DND-41 (cell line): ENCODE measurements at regions not wholly inside any gene's neighbourhood (a gene's known extent, or its start where the extent isn't known, plus 50 kb on each side); places are given as distances from the start of the nearest gene placed in this dataset.
A peak's percentile ranks its signal among the peaks of the same experiment; 100 is the strongest.

ENCODE experiments used
- ATAC-seq: fragments of 200-7000 bp; cut with Tn5 transposase; 3 replicates; pipeline ENCODE4 v1.9.1; 2021; ENCODE audit warnings: low read depth; ENCODE audit not compliant: insufficient read depth
- DNase-seq: peaks from one replicate; pipeline ENCODE4 v3.0.0-alpha.2; 2020
- H2AFZ ChIP-seq: 2 replicates; pipeline ENCODE4 v1.6.0; 2012; ENCODE audit warnings: low read depth, low read length
- H3K27ac ChIP-seq: 2 replicates; pipeline ENCODE4 v1.5.1; 2012; ENCODE audit warnings: low read length, inconsistent platforms
- H3K27me3 ChIP-seq: fragments of 200-600 bp; sonication (generic); 2 replicates; pipeline ENCODE4 v1.6.0; 2012; ENCODE audit warnings: low read length, mild to moderate bottlenecking, inconsistent platforms; ENCODE audit not compliant: insufficient read depth, poor library complexity
- H3K36me3 ChIP-seq: 2 replicates; pipeline ENCODE4 v1.5.1; 2012; ENCODE audit warnings: low read length, inconsistent platforms; ENCODE audit not compliant: insufficient read depth
- H3K4me1 ChIP-seq: 2 replicates; pipeline ENCODE4 v1.5.1; 2012; ENCODE audit warnings: mild to moderate bottlenecking, low read length; ENCODE audit not compliant: insufficient read depth
- H3K4me2 ChIP-seq: 2 replicates; pipeline ENCODE4 v1.6.0; 2012; ENCODE audit warnings: mild to moderate bottlenecking, moderate library complexity, low read length, inconsistent platforms; ENCODE audit not compliant: insufficient read depth
- H3K4me3 ChIP-seq, 2 experiments: fragments of 200-600 bp in 1 of 2; shearing (Covaris generic) in 1 of 2; 2 replicates each; pipeline ENCODE4 v1.5.1; 2012 to 2016; ENCODE audit warnings: inconsistent platforms in 2 of 2, low read length in 2 of 2, mild to moderate bottlenecking in 2 of 2, low read depth in 1 of 2, moderate library complexity in 1 of 2
- H3K79me2 ChIP-seq: 2 replicates; pipeline ENCODE4 v1.6.0; 2012; ENCODE audit warnings: low read length, inconsistent platforms; ENCODE audit not compliant: insufficient read depth
- H3K9ac ChIP-seq: 2 replicates; pipeline ENCODE4 v1.6.0; 2012; ENCODE audit warnings: low read depth, mild to moderate bottlenecking, inconsistent platforms, low read length, moderate library complexity
- H3K9me3 ChIP-seq: 2 replicates; pipeline ENCODE4 v1.5.1; 2012; ENCODE audit warnings: low read length, moderate library complexity, mild to moderate bottlenecking, inconsistent platforms; ENCODE audit not compliant: insufficient read depth, severe bottlenecking
- H4K20me1 ChIP-seq: 2 replicates; pipeline ENCODE4 v1.6.0; 2012; ENCODE audit warnings: low read length; ENCODE audit not compliant: insufficient read depth
- CTCF ChIP-seq: IDR thresholded peaks from 2 replicates; pipeline ENCODE4 v1.5.1; 2012; ENCODE audit warnings: borderline replicate concordance, low read length, moderate library complexity, mild to moderate bottlenecking; ENCODE audit not compliant: poor library complexity, severe bottlenecking; ENCODE audit errors: extremely low read depth
- EZH2 ChIP-seq: IDR thresholded peaks from 3 replicates; pipeline ENCODE4 v1.6.1; 2012; ENCODE audit warnings: borderline replicate concordance, low read depth, mild to moderate bottlenecking, moderate library complexity, low read length, inconsistent platforms; ENCODE audit not compliant: severe bottlenecking

DNA sequence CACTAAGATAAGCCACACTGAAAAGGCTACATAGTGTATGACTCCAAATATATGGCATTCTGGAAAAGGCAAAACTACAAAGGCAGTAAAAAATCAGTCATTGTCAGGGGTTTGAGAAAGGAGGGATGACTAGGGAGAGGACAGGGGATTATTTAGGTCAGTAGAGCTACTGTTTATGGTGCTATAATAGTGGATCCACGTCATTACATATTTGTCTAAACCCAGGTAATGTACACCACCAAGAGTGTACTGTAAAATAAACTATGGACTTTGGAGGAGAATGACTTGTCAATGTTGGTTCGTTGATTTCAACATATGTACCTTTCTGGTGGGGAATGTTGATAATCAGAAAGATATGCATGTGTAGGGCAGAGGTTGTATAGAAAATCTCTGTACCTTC is 837.6 kb downstream of the FAM133A start:
- Histone ChIP-seq H3K9ac (no peak overlapping the region), H3K4me2 (no peak overlapping the region), H3K9me3 (no peaks in the 10 kb centered on the region), H3K27me3 (no peaks in the 10 kb centered on the region), H2AFZ (no peak overlapping the region), H4K20me1 (no peaks in the 10 kb centered on the region), H3K79me2 (no peaks in the 10 kb centered on the region), H3K4me1 (no peaks in the 10 kb centered on the region), H3K36me3 (no peaks in the 10 kb centered on the region), H3K4me3 (no peak overlapping the region), H3K27ac (no peak overlapping the region)
- DNase-seq (no peak), ATAC-seq (no peak)
- TF ChIP-seq CTCF, result no peak
- no peak for TF ChIP-seq EZH2

- Histone ChIP-seq H3K4me2 (no peak overlapping the region), H3K4me3 (no peak overlapping the region), H3K27me3 (no peaks in the 10 kb centered on the region), H3K36me3 (no peaks in the 10 kb centered on the region), H3K4me1 (no peaks in the 10 kb centered on the region), H3K79me2 (no peaks in the 10 kb centered on the region), H2AFZ (no peak overlapping the region), H4K20me1 (no peaks in the 10 kb centered on the region), H3K27ac (no peak overlapping the region), H3K9me3 (no peaks in the 10 kb centered on the region), H3K9ac (no peak overlapping the region)
- TF ChIP-seq CTCF (no peak), EZH2 (no peak)
- ATAC-seq, result no peak
- no peak for DNase-seq
These were observed 841.0 kb downstream of the FAM133A start for GRCh38 chrX:94515009-94515408.

DNA sequence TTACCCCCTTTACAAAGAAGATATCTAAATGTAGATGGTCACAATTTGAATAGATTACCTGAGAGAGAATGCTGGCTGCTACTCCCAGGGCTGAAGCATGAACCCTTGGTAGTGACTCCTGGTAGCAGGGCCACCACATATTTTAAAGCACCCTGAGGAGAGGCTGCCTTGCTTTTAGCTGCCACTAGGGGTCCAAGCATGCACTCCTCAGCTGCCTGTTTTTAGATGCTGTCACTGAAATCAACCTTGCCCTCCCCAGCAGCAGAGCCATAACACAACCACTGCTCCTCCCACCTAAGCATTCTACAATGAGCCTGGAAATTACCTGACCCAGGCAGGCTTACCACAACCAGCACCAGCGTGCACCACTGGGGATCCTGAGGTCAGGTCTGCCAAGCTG is 850.9 kb downstream of the FAM133A start:
- Histone ChIP-seq H3K27me3 (no peaks in the 10 kb centered on the region), H3K9ac (no peak overlapping the region), H3K36me3 (no peaks in the 10 kb centered on the region), H4K20me1 (no peaks in the 10 kb centered on the region), H3K4me2 (no peak overlapping the region), H3K9me3 (no peaks in the 10 kb centered on the region), H2AFZ (no peak overlapping the region), H3K27ac (no peak overlapping the region), H3K79me2 (no peaks in the 10 kb centered on the region), H3K4me3 (no peak overlapping the region), H3K4me1 (no peaks in the 10 kb centered on the region)
- ATAC-seq, result no peak
- TF ChIP-seq CTCF (peak; percentile 4), EZH2 (no peak)
- no peak for DNase-seq

DNA sequence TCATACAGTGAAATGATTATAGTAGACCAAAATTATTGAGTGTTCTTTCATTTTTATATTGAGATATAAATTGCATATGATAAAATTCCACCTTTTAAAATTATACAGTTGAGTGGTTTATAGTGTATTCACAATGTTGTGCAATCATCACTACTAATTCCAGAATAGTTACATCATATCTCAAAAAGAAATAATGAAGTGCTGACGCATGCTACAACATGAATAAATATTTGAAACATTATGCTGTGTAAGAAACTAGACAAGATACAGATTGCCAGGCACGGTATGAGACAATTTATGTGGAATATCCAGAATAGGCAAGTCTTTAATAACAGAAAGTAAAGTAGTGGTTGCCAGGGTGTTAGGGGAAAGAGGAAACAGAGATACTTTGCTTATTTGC is 871.7 kb downstream of the FAM133A start:
- no peak overlapping the region for H3K4me2 ChIP-seq
- no peaks in the 10 kb centered on the region for H3K4me1 ChIP-seq
- no peak for ATAC-seq
- H3K9ac ChIP-seq, result no peak overlapping the region
- no peaks in the 10 kb centered on the region for H3K27me3 ChIP-seq
- TF ChIP-seq EZH2 (no peak), CTCF (no peak)
- H3K36me3 ChIP-seq, result no peaks in the 10 kb centered on the region
- H3K4me3 ChIP-seq, result no peak overlapping the region
- H3K79me2 ChIP-seq, result no peaks in the 10 kb centered on the region
- H4K20me1 ChIP-seq, result no peaks in the 10 kb centered on the region
- H3K9me3 ChIP-seq, result no peaks in the 10 kb centered on the region
- no peak for DNase-seq
- H2AFZ ChIP-seq, result no peak overlapping the region
- H3K27ac ChIP-seq, result no peak overlapping the region
